ENCODE measurements at regions not wholly inside any gene's neighbourhood (a gene's known extent, or its start where the extent isn't known, plus 50 kb on each side); places are given as distances from the start of the nearest gene placed in this dataset.

DNA sequence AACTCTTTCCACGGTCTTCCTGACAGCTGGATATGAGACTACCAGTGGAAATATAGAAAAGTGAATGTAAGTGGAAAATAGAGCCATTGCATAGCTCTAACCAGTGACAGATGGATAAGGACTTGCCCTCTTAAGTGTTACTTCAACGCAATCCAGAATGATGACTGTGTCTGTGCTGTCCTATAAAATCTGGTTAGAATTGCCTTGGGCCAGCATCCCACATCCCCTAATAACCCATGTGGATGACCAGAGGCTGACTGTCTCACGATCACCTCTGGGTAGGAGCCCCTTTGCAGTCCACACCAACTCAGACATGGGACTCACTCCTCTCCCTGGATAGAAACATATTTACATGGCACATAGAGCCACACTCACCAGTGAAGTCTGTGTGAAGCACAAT, 186.6 kb downstream of the C1D start:
- H3K27me3 ChIP-seq (ENCODE audit: insufficient read depth): no peaks in the 10 kb centered on the region
- H3K4me3 ChIP-seq: no peak overlapping the region
- H3K4me1 Mint-ChIP-seq: peaks cover 14% of the 10 kb centered on the region
- H2AFZ ChIP-seq: no peak overlapping the region
- H3K36me3 ChIP-seq (ENCODE audit: insufficient read depth): no peaks in the 10 kb centered on the region; the same call in 1 of the 2 replicates
- H3K4me1 ChIP-seq (ENCODE audit: insufficient read depth): 0 out of 2 replicates have a peak, but pooled peaks cover 3% of the 10 kb centered on the region
- ATAC-seq: no peak
- H3K4me3 Mint-ChIP-seq: no peak overlapping the region
- no peaks in the 10 kb centered on the region for H3K79me2 ChIP-seq (replicated peaks; ENCODE audit: insufficient read depth)
- H4K20me1 ChIP-seq (replicated peaks; ENCODE audit: insufficient read depth): no peaks in the 10 kb centered on the region
- H3K4me2 ChIP-seq: no peak overlapping the region
- H3K27ac Mint-ChIP-seq: no peak overlapping the region
- no peak for TF ChIP-seq JUNB (IDR thresholded peaks at IDR 0.05; ENCODE audit: unreplicated experiment)
- no peak for TF ChIP-seq ZNF114 (CRISPR knock-in tag; IDR thresholded peaks at IDR 0.05)
- no peak for TF ChIP-seq EZH2 (IDR thresholded peaks at IDR 0.05; ENCODE audit: low read depth, unreplicated experiment)
- TF ChIP-seq EZH2phosphoT487 (IDR thresholded peaks at IDR 0.05; ENCODE audit: unreplicated experiment): no peak
- TF ChIP-seq ZNF331 (CRISPR knock-in tag; IDR thresholded peaks at IDR 0.05; ENCODE audit: low read depth): no peak
- TF ChIP-seq, protein P1, sequence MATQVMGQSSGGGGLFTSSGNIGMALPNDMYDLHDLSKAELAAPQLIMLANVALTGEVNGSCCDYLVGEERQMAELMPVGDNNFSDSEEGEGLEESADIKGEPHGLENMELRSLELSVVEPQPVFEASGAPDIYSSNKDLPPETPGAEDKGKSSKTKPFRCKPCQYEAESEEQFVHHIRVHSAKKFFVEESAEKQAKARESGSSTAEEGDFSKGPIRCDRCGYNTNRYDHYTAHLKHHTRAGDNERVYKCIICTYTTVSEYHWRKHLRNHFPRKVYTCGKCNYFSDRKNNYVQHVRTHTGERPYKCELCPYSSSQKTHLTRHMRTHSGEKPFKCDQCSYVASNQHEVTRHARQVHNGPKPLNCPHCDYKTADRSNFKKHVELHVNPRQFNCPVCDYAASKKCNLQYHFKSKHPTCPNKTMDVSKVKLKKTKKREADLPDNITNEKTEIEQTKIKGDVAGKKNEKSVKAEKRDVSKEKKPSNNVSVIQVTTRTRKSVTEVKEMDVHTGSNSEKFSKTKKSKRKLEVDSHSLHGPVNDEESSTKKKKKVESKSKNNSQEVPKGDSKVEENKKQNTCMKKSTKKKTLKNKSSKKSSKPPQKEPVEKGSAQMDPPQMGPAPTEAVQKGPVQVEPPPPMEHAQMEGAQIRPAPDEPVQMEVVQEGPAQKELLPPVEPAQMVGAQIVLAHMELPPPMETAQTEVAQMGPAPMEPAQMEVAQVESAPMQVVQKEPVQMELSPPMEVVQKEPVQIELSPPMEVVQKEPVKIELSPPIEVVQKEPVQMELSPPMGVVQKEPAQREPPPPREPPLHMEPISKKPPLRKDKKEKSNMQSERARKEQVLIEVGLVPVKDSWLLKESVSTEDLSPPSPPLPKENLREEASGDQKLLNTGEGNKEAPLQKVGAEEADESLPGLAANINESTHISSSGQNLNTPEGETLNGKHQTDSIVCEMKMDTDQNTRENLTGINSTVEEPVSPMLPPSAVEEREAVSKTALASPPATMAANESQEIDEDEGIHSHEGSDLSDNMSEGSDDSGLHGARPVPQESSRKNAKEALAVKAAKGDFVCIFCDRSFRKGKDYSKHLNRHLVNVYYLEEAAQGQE (IDR thresholded peaks at IDR 0.05; ENCODE audit: unreplicated experiment): no peak
- TF ChIP-seq, protein P2, sequence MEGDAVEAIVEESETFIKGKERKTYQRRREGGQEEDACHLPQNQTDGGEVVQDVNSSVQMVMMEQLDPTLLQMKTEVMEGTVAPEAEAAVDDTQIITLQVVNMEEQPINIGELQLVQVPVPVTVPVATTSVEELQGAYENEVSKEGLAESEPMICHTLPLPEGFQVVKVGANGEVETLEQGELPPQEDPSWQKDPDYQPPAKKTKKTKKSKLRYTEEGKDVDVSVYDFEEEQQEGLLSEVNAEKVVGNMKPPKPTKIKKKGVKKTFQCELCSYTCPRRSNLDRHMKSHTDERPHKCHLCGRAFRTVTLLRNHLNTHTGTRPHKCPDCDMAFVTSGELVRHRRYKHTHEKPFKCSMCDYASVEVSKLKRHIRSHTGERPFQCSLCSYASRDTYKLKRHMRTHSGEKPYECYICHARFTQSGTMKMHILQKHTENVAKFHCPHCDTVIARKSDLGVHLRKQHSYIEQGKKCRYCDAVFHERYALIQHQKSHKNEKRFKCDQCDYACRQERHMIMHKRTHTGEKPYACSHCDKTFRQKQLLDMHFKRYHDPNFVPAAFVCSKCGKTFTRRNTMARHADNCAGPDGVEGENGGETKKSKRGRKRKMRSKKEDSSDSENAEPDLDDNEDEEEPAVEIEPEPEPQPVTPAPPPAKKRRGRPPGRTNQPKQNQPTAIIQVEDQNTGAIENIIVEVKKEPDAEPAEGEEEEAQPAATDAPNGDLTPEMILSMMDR (conservative IDR thresholded peaks at IDR 0.05; ENCODE audit: low read depth in 2 of 2): no peak
- no peak for TF ChIP-seq STAT1 (IDR thresholded peaks at IDR 0.05; ENCODE audit: unreplicated experiment)
- no peak for TF ChIP-seq NANOG (IDR thresholded peaks at IDR 0.05; ENCODE audit: borderline replicate concordance)
- TF ChIP-seq POLR2AphosphoS5 (IDR thresholded peaks at IDR 0.05; ENCODE audit: low read depth): no peak
- TF ChIP-seq, protein P3, sequence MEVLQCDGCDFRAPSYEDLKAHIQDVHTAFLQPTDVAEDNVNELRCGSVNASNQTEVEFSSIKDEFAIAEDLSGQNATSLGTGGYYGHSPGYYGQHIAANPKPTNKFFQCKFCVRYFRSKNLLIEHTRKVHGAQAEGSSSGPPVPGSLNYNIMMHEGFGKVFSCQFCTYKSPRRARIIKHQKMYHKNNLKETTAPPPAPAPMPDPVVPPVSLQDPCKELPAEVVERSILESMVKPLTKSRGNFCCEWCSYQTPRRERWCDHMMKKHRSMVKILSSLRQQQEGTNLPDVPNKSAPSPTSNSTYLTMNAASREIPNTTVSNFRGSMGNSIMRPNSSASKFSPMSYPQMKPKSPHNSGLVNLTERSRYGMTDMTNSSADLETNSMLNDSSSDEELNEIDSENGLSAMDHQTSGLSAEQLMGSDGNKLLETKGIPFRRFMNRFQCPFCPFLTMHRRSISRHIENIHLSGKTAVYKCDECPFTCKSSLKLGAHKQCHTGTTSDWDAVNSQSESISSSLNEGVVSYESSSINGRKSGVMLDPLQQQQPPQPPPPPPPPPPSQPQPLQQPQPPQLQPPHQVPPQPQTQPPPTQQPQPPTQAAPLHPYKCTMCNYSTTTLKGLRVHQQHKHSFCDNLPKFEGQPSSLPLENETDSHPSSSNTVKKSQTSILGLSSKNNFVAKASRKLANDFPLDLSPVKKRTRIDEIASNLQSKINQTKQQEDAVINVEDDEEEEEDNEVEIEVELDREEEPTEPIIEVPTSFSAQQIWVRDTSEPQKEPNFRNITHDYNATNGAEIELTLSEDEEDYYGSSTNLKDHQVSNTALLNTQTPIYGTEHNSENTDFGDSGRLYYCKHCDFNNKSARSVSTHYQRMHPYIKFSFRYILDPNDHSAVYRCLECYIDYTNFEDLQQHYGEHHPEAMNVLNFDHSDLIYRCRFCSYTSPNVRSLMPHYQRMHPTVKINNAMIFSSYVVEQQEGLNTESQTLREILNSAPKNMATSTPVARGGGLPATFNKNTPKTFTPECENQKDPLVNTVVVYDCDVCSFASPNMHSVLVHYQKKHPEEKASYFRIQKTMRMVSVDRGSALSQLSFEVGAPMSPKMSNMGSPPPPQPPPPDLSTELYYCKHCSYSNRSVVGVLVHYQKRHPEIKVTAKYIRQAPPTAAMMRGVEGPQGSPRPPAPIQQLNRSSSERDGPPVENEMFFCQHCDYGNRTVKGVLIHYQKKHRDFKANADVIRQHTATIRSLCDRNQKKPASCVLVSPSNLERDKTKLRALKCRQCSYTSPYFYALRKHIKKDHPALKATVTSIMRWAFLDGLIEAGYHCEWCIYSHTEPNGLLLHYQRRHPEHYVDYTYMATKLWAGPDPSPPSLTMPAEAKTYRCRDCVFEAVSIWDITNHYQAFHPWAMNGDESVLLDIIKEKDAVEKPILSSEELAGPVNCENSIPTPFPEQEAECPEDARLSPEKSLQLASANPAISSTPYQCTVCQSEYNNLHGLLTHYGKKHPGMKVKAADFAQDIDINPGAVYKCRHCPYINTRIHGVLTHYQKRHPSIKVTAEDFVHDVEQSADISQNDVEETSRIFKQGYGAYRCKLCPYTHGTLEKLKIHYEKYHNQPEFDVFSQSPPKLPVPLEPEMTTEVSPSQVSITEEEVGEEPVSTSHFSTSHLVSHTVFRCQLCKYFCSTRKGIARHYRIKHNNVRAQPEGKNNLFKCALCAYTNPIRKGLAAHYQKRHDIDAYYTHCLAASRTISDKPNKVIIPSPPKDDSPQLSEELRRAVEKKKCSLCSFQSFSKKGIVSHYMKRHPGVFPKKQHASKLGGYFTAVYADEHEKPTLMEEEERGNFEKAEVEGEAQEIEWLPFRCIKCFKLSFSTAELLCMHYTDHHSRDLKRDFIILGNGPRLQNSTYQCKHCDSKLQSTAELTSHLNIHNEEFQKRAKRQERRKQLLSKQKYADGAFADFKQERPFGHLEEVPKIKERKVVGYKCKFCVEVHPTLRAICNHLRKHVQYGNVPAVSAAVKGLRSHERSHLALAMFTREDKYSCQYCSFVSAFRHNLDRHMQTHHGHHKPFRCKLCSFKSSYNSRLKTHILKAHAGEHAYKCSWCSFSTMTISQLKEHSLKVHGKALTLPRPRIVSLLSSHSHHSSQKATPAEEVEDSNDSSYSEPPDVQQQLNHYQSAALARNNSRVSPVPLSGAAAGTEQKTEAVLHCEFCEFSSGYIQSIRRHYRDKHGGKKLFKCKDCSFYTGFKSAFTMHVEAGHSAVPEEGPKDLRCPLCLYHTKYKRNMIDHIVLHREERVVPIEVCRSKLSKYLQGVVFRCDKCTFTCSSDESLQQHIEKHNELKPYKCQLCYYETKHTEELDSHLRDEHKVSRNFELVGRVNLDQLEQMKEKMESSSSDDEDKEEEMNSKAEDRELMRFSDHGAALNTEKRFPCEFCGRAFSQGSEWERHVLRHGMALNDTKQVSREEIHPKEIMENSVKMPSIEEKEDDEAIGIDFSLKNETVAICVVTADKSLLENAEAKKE (CRISPR knock-in tag; IDR thresholded peaks at IDR 0.05): no peak
- TF ChIP-seq CREB1 (CRISPR knock-in tag; IDR thresholded peaks at IDR 0.05; ENCODE audit: low read depth): no peak
- TF ChIP-seq, protein P4, sequence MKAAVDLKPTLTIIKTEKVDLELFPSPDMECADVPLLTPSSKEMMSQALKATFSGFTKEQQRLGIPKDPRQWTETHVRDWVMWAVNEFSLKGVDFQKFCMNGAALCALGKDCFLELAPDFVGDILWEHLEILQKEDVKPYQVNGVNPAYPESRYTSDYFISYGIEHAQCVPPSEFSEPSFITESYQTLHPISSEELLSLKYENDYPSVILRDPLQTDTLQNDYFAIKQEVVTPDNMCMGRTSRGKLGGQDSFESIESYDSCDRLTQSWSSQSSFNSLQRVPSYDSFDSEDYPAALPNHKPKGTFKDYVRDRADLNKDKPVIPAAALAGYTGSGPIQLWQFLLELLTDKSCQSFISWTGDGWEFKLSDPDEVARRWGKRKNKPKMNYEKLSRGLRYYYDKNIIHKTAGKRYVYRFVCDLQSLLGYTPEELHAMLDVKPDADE (IDR thresholded peaks at IDR 0.05): no peak
- no peak overlapping the region for H3K27ac ChIP-seq (ENCODE audit: low read depth)
- H3F3A ChIP-seq (replicated peaks; ENCODE audit: low read depth): no peaks in the 10 kb centered on the region
- H3K9me2 ChIP-seq (ENCODE audit: insufficient read depth): 0 out of 2 replicates have a peak, but pooled peaks cover 4% of the 10 kb centered on the region
- no peaks in the 10 kb centered on the region for H3K27me3 Mint-ChIP-seq (ENCODE audit: insufficient read depth, low read depth, poor library complexity)
- DNase-seq (ENCODE audit: low spot score): no peak
- no peaks in the 10 kb centered on the region for H3K9me3 Mint-ChIP-seq
- H3K36me3 Mint-ChIP-seq (ENCODE audit: low read depth): no peaks in the 10 kb centered on the region; the same call in 2 of the 3 replicates
